ENCODE measurements at regions not wholly inside any gene's neighbourhood (a gene's known extent, or its start where the extent isn't known, plus 50 kb on each side); places are given as distances from the start of the nearest gene placed in this dataset.

- no peak for TF ChIP-seq CTCF (IDR thresholded peaks at IDR 0.05 in 2 of 3, conservative IDR thresholded peaks at IDR 0.05 in 1 of 3; ENCODE audit: control insufficient read depth in 2 of 3, extremely low read depth in 1 of 3, insufficient read depth in 1 of 3, low read depth in 3 of 3, low read length in 3 of 3)
- TF ChIP-seq, protein P1, sequence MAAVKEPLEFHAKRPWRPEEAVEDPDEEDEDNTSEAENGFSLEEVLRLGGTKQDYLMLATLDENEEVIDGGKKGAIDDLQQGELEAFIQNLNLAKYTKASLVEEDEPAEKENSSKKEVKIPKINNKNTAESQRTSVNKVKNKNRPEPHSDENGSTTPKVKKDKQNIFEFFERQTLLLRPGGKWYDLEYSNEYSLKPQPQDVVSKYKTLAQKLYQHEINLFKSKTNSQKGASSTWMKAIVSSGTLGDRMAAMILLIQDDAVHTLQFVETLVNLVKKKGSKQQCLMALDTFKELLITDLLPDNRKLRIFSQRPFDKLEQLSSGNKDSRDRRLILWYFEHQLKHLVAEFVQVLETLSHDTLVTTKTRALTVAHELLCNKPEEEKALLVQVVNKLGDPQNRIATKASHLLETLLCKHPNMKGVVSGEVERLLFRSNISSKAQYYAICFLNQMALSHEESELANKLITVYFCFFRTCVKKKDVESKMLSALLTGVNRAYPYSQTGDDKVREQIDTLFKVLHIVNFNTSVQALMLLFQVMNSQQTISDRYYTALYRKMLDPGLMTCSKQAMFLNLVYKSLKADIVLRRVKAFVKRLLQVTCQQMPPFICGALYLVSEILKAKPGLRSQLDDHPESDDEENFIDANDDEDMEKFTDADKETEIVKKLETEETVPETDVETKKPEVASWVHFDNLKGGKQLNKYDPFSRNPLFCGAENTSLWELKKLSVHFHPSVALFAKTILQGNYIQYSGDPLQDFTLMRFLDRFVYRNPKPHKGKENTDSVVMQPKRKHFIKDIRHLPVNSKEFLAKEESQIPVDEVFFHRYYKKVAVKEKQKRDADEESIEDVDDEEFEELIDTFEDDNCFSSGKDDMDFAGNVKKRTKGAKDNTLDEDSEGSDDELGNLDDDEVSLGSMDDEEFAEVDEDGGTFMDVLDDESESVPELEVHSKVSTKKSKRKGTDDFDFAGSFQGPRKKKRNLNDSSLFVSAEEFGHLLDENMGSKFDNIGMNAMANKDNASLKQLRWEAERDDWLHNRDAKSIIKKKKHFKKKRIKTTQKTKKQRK (IDR thresholded peaks at IDR 0.05; ENCODE audit: low read depth, low read length), result no peak
- TF ChIP-seq POLR2AphosphoS5 (IDR thresholded peaks at IDR 0.05; ENCODE audit: low read length), result no peak
- no peak for TF ChIP-seq ASH2L (IDR thresholded peaks at IDR 0.05; ENCODE audit: borderline replicate concordance, low read depth)
- TF ChIP-seq HCFC1 (IDR thresholded peaks at IDR 0.05; ENCODE audit: low read length), result no peak
- TF ChIP-seq, protein P2, sequence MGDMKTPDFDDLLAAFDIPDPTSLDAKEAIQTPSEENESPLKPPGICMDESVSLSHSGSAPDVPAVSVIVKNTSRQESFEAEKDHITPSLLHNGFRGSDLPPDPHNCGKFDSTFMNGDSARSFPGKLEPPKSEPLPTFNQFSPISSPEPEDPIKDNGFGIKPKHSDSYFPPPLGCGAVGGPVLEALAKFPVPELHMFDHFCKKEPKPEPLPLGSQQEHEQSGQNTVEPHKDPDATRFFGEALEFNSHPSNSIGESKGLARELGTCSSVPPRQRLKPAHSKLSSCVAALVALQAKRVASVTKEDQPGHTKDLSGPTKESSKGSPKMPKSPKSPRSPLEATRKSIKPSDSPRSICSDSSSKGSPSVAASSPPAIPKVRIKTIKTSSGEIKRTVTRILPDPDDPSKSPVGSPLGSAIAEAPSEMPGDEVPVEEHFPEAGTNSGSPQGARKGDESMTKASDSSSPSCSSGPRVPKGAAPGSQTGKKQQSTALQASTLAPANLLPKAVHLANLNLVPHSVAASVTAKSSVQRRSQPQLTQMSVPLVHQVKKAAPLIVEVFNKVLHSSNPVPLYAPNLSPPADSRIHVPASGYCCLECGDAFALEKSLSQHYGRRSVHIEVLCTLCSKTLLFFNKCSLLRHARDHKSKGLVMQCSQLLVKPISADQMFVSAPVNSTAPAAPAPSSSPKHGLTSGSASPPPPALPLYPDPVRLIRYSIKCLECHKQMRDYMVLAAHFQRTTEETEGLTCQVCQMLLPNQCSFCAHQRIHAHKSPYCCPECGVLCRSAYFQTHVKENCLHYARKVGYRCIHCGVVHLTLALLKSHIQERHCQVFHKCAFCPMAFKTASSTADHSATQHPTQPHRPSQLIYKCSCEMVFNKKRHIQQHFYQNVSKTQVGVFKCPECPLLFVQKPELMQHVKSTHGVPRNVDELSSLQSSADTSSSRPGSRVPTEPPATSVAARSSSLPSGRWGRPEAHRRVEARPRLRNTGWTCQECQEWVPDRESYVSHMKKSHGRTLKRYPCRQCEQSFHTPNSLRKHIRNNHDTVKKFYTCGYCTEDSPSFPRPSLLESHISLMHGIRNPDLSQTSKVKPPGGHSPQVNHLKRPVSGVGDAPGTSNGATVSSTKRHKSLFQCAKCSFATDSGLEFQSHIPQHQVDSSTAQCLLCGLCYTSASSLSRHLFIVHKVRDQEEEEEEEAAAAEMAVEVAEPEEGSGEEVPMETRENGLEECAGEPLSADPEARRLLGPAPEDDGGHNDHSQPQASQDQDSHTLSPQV (IDR thresholded peaks at IDR 0.05), result no peak
- TF ChIP-seq EZH2 (IDR thresholded peaks at IDR 0.05; ENCODE audit: borderline replicate concordance, control insufficient read depth, low read depth, low read length), result no peak
- no peak for TF ChIP-seq EP300 (IDR thresholded peaks at IDR 0.05; ENCODE audit: borderline replicate concordance in 1 of 2, control insufficient read depth in 1 of 2, low read depth in 2 of 2, low read length in 2 of 2)
- no peak for TF ChIP-seq CREB1 (IDR thresholded peaks at IDR 0.05; ENCODE audit: low read depth)
- no peak for TF ChIP-seq BCL11A (IDR thresholded peaks at IDR 0.05; ENCODE audit: low read depth, low read length)
- TF ChIP-seq TAF1 (IDR thresholded peaks at IDR 0.05; ENCODE audit: borderline replicate concordance, low read depth, low read length), result no peak
Observed at GRCh38 chr10:36332926-36333325, 690.8 kb upstream of the FZD8 start.
